Endothelial cell of umbilical vein (primary cell): ENCODE measurements at regions not wholly inside any gene's neighbourhood (a gene's known extent, or its start where the extent isn't known, plus 50 kb on each side); places are given as distances from the start of the nearest gene placed in this dataset.

Experiments
- BruUV-seq: library from RNA; stranded (reverse); fragments of 400-500 nt; replicated peaks from 2 replicates; lab custom pipeline; 2021; lab: Mats Ljungman, UMichigan
- CTCF ChIA-PET: fragments of 300-600, 350-600 bp; sonication (Branson Sonifier 250); formaldehyde crosslinking; loops from one replicate; lab custom pipeline; 2021; ENCODE audit warnings: antibody characterized with exemption, inconsistent platforms; lab: Charles Lee
- POLR2A ChIA-PET: fragments of 300-600, 350-600 bp; sonication (Branson Sonifier 250); formaldehyde crosslinking; loops from one replicate; lab custom pipeline; 2021; ENCODE audit warnings: antibody characterized with exemption, inconsistent platforms; lab: Charles Lee
- DNase-seq: peaks from one replicate; pipeline ENCODE4 v3.0.0-alpha.2; 2011; ENCODE audit warnings: low read depth, low spot score
- FAIRE-seq: peaks from 2 replicates; lab custom pipeline; 2011; peaks lifted over from hg19 to GRCh38; lab: Jason Lieb, UNC
- H2AFZ ChIP-seq: 2 replicates; pipeline ENCODE4 v1.6.0; 2012; ENCODE audit warnings: low read depth, low read length, control low read depth, inconsistent platforms
- H3K27ac ChIP-seq: 2 replicates; pipeline ENCODE4 v1.5.1; 2011; ENCODE audit warnings: low read depth, mild to moderate bottlenecking, control low read depth, low read length, moderate library complexity; ENCODE audit not compliant: insufficient read depth
- H3K27me3 ChIP-seq, 2 experiments: 2 replicates each; pipeline versions ENCODE4 v1.6.0 to v1.6.1; 2011; ENCODE audit warnings: low read length in 2 of 2, mixed read lengths in 1 of 2; ENCODE audit not compliant: control insufficient read depth in 2 of 2, insufficient read depth in 2 of 2
- H3K36me3 ChIP-seq, 2 experiments: 2 replicates in 1 of 2; 3 replicates in 1 of 2; pipeline ENCODE4 v1.5.1; 2011; ENCODE audit warnings: low read length in 2 of 2, mild to moderate bottlenecking in 1 of 2, moderate library complexity in 1 of 2; ENCODE audit not compliant: control insufficient read depth in 2 of 2, insufficient read depth in 2 of 2; ENCODE audit errors: extremely low read depth in 1 of 2
- H3K4me1 ChIP-seq: 3 replicates; pipeline ENCODE4 v1.5.1; 2011; ENCODE audit warnings: mild to moderate bottlenecking, low read length; ENCODE audit not compliant: control insufficient read depth, insufficient read depth; ENCODE audit errors: extremely low read depth
- H3K4me2 ChIP-seq: 2 replicates; pipeline ENCODE4 v1.6.1; 2011; ENCODE audit warnings: low read length, control low read depth, mixed read lengths; ENCODE audit not compliant: insufficient read depth
- H3K4me3 ChIP-seq, 3 experiments: fragments of 200-600 bp in 1 of 3; sonication (generic), shearing (Covaris generic) in 1 of 3; replicated peaks in 1 of 3; 2 replicates each; pipeline ENCODE4 v1.5.1; 2011 to 2016; ENCODE audit warnings: control low read depth in 3 of 3, low read length in 3 of 3, mild to moderate bottlenecking in 2 of 3, inconsistent platforms in 1 of 3, low read depth in 1 of 3, moderate library complexity in 1 of 3; ENCODE audit not compliant: insufficient read depth in 1 of 3
- H3K79me2 ChIP-seq: 2 replicates; pipeline ENCODE4 v1.6.0; 2012; ENCODE audit warnings: low read length, inconsistent platforms; ENCODE audit not compliant: control insufficient read depth, insufficient read depth
- H3K9ac ChIP-seq: replicated peaks from 2 replicates; pipeline ENCODE3; 2011; ENCODE audit warnings: low read length, control low read depth; ENCODE audit not compliant: insufficient read depth; ENCODE audit errors: extremely low read depth
- H3K9me1 ChIP-seq: replicated peaks from 3 replicates; pipeline ENCODE4 v1.6.0; 2011; ENCODE audit warnings: mild to moderate bottlenecking, low read length; ENCODE audit not compliant: control insufficient read depth, insufficient read depth; ENCODE audit errors: extremely low read depth
- H3K9me3 ChIP-seq: replicated peaks from 2 replicates; pipeline ENCODE4 v1.5.1; 2012; ENCODE audit warnings: low read length, inconsistent platforms; ENCODE audit not compliant: control insufficient read depth, insufficient read depth
- H4K20me1 ChIP-seq: replicated peaks from 2 replicates; pipeline ENCODE3; 2011; ENCODE audit warnings: mild to moderate bottlenecking, low read length; ENCODE audit not compliant: control insufficient read depth, insufficient read depth; ENCODE audit errors: extremely low read depth
- CTCF ChIP-seq, 2 donors: IDR thresholded peaks; 1 replicate in 1 of 2; 2 replicates in 1 of 2; pipeline ENCODE4 v1.5.1; 2011; ENCODE audit warnings: low read length in 2 of 2, mild to moderate bottlenecking in 2 of 2, moderate library complexity in 2 of 2, control low read depth in 1 of 2, inconsistent platforms in 1 of 2, low read depth in 1 of 2; ENCODE audit not compliant: insufficient read depth in 1 of 2; ENCODE audit errors: extremely low read depth in 1 of 2
- EZH2 ChIP-seq: IDR thresholded peaks from 2 replicates; pipeline ENCODE4 v1.6.1; 2012; ENCODE audit warnings: borderline replicate concordance, low read depth, mild to moderate bottlenecking, moderate library complexity, low read length, inconsistent platforms; ENCODE audit not compliant: severe bottlenecking
- FOS ChIP-seq: IDR thresholded peaks from 2 replicates; pipeline ENCODE4 v1.6.1; 2011; ENCODE audit warnings: mild to moderate bottlenecking, low read length, moderate library complexity, borderline replicate concordance; ENCODE audit not compliant: insufficient read depth
- GATA2 ChIP-seq: IDR thresholded peaks from 2 replicates; pipeline ENCODE4 v1.7.0; 2011; ENCODE audit warnings: low read depth, mild to moderate bottlenecking, moderate library complexity, mixed read lengths, low read length; ENCODE audit not compliant: insufficient read length, insufficient read depth
- JUN ChIP-seq: IDR thresholded peaks from 2 replicates; pipeline ENCODE4 v1.6.1; 2011; ENCODE audit warnings: borderline replicate concordance, low read depth; ENCODE audit not compliant: insufficient read length, insufficient read depth
- MYC ChIP-seq: IDR thresholded peaks from one replicate; pipeline ENCODE4 v1.6.1; 2011; ENCODE audit warnings: mild to moderate bottlenecking, low read depth, low read length
- POLR2A ChIP-seq: IDR thresholded peaks from 2 replicates; pipeline ENCODE4 v1.6.1; 2012; ENCODE audit warnings: low read depth, mild to moderate bottlenecking, control low read depth, low read length
- POLR2AphosphoS5 ChIP-seq: IDR thresholded peaks from 2 replicates; pipeline ENCODE4 v1.6.1; 2012; ENCODE audit warnings: low read depth, mild to moderate bottlenecking, control low read depth, low read length, moderate library complexity; ENCODE audit not compliant: insufficient read depth
- dilution Hi-C: fragments of 300-500 bp; cut with MboI; formaldehyde crosslinking; loops from one replicate; pipeline ENCODE4 v1.15.0; 2019; ENCODE audit warnings: low sequenced_read_pairs; ENCODE audit not compliant: extremely low pct_ligation_motif_present
- intact Hi-C: fragments of 100-400 bp; cut with micrococcal nuclease; formaldehyde crosslinking; loops from one replicate; pipeline ENCODE4 v1.10.0; 2022
- TF ChIP-seq, protein P1 (sequence below): IDR thresholded peaks from 2 replicates; pipeline ENCODE4 v1.6.1; 2011; ENCODE audit not compliant: insufficient read depth, insufficient read length

DNA sequence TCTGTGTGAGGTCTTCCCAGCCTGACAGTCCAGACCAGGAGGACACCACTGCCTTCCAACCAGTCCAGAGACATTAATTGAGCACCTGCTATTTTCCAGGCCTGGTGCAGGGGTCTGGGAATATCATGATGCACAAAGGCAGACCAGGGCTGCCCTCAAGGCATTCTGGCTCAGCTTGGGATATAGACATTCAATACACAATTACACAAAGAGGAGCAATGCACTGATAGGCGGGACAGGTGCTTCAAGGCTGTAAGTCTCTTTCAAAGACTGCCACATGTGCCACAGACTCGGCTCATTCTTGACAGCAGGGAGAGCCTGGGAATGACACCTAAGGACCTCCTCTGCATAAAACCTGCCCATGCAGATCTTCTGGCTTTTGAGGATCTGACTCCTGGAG lies 158.6 kb downstream of the C5orf15 start:
- no peaks in the 10 kb centered on the region for H3K9me3 ChIP-seq
- TF ChIP-seq FOS, result no peak
- no peak for TF ChIP-seq MYC
- TF ChIP-seq GATA2, result no peak
- no peak for TF ChIP-seq POLR2AphosphoS5
- TF ChIP-seq JUN, result no peak
- TF ChIP-seq POLR2A, result no peak
- no peak for TF ChIP-seq EZH2
- TF ChIP-seq, protein P1, sequence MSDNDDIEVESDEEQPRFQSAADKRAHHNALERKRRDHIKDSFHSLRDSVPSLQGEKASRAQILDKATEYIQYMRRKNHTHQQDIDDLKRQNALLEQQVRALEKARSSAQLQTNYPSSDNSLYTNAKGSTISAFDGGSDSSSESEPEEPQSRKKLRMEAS, result no peak
- no peak for TF ChIP-seq CTCF (IDR thresholded peaks at IDR 0.05; ENCODE audit: extremely low read depth in 1 of 2, insufficient read depth in 1 of 2, low read depth in 1 of 2, low read length in 2 of 2)
- POLR2A ChIA-PET, result no interaction called here
- H3K9ac ChIP-seq, result no peak overlapping the region
- CTCF ChIA-PET, result no interaction called here
- H3K27ac ChIP-seq, result no peak overlapping the region
- H3K4me3 ChIP-seq, result no peak overlapping the region
- H3K9me1 ChIP-seq, result no peaks in the 10 kb centered on the region
- H3K4me1 ChIP-seq, result peaks cover 3% of the 10 kb centered on the region
- intact Hi-C loops, result no loop called here
- no peak overlapping the region for H2AFZ ChIP-seq
- H3K79me2 ChIP-seq, result no peaks in the 10 kb centered on the region
- dilution Hi-C loops, result no loop called here
- no peaks in the 10 kb centered on the region for H4K20me1 ChIP-seq
- no TSS peak for BruUV-seq
- FAIRE-seq (no peak), DNase-seq (no peak)
- H3K4me2 ChIP-seq, result no peak overlapping the region
- H3K27me3 ChIP-seq, result peaks cover 0 to 23% of the 10 kb centered on the region in 2 experiments
- no peaks in the 10 kb centered on the region for H3K36me3 ChIP-seq
